ENCODE measurements at regions not wholly inside any gene's neighbourhood (a gene's known extent, or its start where the extent isn't known, plus 50 kb on each side); places are given as distances from the start of the nearest gene placed in this dataset.

- TF ChIP-seq, protein P1, sequence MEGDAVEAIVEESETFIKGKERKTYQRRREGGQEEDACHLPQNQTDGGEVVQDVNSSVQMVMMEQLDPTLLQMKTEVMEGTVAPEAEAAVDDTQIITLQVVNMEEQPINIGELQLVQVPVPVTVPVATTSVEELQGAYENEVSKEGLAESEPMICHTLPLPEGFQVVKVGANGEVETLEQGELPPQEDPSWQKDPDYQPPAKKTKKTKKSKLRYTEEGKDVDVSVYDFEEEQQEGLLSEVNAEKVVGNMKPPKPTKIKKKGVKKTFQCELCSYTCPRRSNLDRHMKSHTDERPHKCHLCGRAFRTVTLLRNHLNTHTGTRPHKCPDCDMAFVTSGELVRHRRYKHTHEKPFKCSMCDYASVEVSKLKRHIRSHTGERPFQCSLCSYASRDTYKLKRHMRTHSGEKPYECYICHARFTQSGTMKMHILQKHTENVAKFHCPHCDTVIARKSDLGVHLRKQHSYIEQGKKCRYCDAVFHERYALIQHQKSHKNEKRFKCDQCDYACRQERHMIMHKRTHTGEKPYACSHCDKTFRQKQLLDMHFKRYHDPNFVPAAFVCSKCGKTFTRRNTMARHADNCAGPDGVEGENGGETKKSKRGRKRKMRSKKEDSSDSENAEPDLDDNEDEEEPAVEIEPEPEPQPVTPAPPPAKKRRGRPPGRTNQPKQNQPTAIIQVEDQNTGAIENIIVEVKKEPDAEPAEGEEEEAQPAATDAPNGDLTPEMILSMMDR (IDR thresholded peaks at IDR 0.05; ENCODE audit: low read length): no peak
- no peak for TF ChIP-seq EZH2 (optimal IDR thresholded peaks at IDR 0.05; ENCODE audit: low read depth, low read length)
- TF ChIP-seq EZH2phosphoT487 (IDR thresholded peaks at IDR 0.05; ENCODE audit: low read length): no peak
Measured at GRCh38 chr1:65558215-65558614, 137.7 kb downstream of the LEPR start.

Measured in MM.1S (cell line).